HG02571 (cell line): ENCODE measurements at regions not wholly inside any gene's neighbourhood (a gene's known extent, or its start where the extent isn't known, plus 50 kb on each side); places are given as distances from the start of the nearest gene placed in this dataset.
"Not testable (repeated sequence)": the region's sequence is repeated elsewhere in the genome, so short reads cannot be mapped to it uniquely, and the experiment has no call there.

Experiments used
- ATAC-seq: cut with Tn5 transposase; IDR thresholded peaks from one replicate; pipeline ENCODE4 v1.9.1; 2021; ENCODE audit warnings: mild to moderate bottlenecking, moderate library complexity; ENCODE audit not compliant: unreplicated experiment

- no peak for ATAC-seq
Measured at GRCh38 chr2:142827170-142827569, 50.3 kb upstream of the KYNU start.

GRCh38 chr2:142825861-142826260 lies 51.6 kb upstream of the KYNU start:
- no peak for ATAC-seq

DNA sequence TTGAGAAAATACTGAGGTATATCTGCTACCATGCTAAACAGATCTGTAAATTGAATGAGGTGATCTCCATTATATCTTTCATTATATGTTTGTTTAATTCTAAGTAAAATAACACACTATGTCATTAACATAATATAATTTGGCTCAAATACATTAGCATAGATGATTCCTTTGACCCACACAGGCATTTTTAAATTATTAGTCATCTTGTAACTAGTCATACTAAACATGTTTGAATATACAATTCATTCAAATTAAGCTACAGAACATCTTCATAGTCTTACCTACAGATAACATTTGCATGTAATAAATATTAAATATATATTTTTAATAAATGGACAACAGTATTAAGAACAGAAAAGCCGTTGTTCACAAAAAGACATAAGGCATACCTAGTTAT lies 52.7 kb upstream of the KYNU start:
- no peak for ATAC-seq

DNA sequence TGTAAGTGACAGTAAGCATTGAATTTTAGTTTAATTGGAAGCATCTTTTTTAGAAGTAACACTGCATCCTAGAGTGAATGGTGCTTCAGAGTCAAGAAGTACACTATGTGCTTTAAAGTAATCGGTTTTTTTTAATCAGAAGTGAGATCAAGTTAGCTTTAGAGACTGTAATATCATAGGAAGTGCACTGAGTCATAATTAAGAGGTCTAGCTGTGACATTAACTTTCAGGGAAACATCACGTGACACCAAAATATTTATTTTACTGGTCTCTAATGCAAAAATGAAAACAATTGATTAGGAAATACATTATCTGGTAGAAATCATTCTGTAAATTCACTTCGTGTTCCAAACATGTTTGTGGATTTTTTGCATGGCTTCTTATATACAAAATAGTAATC lies 55.3 kb upstream of the KYNU start:
- ATAC-seq: no peak

DNA sequence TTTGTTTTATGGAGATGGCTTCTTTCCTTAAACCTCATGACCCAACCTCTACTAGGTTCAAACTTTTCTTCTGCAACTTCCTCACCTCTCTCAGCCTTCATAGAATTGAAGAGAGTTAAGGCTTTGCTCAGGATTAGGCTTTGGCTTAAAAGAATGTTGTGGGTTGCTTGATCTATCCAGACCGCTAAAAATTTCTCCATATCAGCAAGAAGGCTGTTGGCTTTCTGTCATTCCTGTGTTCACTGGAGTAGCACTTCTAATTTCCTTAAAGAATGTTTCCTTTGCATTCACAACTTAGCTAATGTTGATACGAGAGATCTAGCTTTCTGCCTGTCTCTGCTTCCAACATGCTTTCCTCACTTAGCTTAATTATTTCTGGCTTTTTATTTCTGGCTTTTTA lies 58.1 kb upstream of the KYNU start:
- ATAC-seq: no peak

DNA sequence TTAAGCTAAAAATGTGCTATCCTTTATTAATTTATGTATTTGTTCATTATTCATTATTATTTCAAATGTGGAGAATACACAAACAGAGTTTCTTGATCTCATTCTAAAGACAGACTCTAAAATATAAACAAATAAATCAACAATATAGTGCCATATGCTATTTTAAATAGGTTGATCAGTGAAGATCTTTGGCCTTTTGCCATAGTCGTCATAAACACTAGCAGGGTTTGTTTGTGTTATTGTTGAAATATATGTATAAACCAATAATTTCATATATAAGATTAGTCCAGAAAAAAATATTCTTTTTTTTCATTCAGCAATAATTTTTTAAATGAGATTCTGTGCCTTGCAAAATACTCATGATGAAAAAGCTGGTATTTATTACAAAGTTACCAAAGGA lies 62.1 kb upstream of the KYNU start:
- no peak for ATAC-seq

GRCh38 chr2:142813830-142814829 lies 63.3 kb upstream of the KYNU start:
- ATAC-seq: no peak

- not testable (repeated sequence) for ATAC-seq
Measured at GRCh38 chr2:142811644-142812043, 65.8 kb upstream of the KYNU start.

DNA sequence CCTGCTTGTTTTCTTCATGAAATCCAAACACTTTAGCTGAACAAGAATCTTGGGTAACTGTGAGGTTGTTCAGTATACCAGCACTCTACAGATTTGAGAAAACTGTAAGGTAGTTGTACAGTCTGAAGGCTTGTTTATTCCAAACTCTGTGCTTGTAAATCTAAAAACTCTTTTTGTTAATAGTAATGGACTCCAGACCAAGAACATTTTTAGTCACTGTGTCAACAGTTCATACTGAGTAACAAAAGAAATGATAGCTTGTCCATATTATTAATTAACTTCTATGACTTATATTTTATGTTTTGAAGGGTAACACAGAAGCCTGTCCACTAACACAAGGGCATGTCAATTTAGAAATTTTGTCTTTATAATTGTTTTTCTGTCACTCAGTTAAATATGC lies 72.2 kb upstream of the KYNU start:
- ATAC-seq: no peak

DNA sequence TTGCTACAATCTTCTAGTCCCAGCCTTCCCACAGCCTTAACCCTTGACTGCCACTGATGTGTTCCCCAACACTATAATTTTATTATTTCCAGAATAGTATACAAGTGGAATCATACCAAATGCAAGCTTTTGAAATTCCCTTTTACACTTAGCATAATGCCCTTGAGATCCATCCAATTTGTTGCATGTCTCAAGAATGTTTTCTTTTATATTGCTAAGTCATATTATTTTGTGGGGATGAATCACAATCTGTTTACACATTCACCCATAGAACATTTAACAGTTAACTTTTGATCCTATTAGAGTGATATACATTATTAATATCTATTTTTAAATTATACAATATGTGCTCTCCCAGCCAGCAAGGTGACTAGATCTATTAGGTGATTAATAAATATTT lies 74.3 kb upstream of the KYNU start:
- ATAC-seq: no peak

DNA sequence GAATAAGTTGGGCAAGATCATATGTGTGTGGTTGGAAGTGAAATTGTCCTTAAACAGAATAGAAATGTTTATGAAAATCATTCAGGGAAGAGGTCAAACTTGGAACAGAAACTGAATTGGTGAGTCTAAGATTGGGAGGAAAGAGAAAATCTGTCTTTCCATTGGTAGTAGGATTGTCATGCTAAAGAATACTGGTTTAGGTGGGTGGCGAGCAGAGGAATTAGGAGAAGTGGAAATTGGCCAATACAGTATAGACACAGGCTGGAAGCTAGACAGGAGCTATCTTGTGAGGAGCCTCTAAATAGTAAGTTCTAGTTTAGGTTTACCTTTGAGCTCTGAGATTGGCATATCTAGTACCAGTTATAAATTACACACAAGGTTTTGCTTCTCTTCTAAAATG lies 80.9 kb upstream of the KYNU start:
- ATAC-seq: no peak

GRCh38 chr2:142796161-142796560 lies 81.3 kb upstream of the KYNU start:
- ATAC-seq: no peak

GRCh38 chr2:142794850-142795249 lies 82.6 kb upstream of the KYNU start:
- ATAC-seq: no peak

- ATAC-seq: not testable (repeated sequence)
Measured at GRCh38 chr2:142792328-142792727, 85.1 kb upstream of the KYNU start.

GRCh38 chr2:142791335-142791734 lies 86.1 kb upstream of the KYNU start:
- no peak for ATAC-seq

DNA sequence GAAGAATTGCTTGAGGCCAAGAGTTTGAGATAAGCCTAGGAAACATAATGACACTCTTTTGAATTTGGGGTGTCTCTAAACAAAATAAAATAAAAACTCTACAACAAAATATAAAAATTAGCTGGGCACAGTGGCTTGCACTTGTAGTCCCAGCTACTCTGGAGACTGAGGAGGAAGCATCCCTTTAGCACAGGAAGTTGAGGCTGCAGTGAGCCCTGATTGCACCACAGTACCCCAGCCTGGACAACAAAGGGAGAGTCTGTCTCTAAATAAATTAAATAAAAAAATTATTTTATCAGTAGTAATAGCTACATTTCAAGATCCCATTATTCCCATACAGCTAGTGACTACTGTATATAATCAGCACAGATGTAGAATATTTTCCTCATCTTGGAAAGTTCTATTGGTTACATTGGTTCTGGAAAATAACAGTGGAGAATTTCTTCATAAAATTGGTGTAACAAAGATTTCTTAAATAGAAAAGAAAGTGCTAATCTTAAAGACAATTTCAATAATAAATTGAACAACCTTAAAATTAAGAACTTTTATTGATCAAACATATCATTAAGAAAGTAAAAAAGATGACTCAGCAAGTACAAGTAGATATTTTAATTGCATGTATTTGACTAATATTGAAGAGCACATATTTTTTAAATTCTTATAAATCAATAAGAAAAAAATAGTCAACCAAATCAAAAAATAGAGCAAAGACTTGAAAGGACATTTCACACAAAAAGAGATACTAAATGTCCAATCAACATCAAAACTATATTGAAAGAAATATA lies 90.4 kb upstream of the KYNU start:
- no peak for ATAC-seq

DNA sequence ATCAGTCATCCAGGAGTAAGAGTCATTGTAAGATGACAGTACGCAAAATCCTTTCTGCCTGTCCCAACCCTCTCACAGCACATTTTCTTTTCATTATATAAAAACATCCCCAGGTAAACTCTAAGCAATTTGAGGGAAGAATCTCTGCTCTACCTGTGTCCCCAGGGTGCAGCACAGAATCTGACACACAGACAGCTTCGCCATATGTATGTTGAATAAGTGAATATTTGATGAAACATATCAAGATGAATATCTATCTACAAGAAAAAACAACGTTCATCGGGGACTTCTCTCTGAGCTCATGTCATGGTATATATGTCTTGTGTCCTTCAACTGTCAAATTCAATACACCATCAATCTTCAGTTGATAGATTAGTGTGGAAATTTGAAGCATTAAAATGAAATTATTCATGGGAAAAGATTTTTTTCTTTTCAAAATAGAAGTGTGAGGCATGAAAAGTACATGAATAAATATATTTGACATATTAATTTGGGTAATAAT lies 94.5 kb upstream of the KYNU start:
- no peak for ATAC-seq

GRCh38 chr2:142781146-142781545 lies 96.3 kb upstream of the KYNU start:
- no peak for ATAC-seq

DNA sequence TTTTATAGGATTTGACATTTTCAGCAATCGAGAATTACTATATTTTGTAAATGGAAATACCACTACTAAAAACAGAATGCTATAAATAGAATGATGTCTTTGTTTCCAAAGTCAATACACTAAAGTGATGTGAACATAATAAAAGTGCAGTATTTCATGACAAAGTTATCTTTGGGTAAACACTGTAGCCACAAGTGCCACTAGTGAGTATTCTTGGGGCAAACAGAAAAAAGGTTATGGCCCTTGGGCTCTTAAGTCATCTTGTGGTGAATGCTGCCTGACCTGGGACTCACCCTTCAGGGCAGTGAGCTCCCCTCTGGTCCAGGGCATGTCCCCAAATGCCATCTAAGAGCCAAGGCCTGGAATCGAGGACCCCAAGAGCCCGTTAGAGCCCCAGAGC lies 99.2 kb upstream of the KYNU start:
- ATAC-seq: no peak

GRCh38 chr2:142777742-142778141 lies 99.7 kb upstream of the KYNU start:
- ATAC-seq: no peak

- no peak for ATAC-seq
Measured at GRCh38 chr2:142769761-142770160, 107.7 kb upstream of the KYNU start.

DNA sequence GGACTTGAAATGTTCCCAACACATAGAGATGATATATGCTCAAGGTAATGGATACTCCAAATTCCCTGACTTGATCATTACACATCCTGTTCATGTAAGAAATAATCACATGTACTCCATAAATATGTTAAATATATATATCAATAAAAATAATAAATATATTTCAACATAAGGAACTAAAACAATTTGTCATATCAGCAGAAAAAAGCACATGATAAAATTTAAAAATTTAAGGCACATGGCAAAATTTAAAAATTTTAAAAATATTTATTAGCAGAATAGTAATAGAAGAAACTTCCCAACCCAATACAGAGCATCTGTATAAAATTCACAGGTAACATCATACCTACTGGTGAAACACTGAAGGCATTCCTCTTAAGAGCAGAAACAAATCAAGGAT lies 109.6 kb upstream of the KYNU start:
- no peak for ATAC-seq
